ENCODE measurements at regions not wholly inside any gene's neighbourhood (a gene's known extent, or its start where the extent isn't known, plus 50 kb on each side); places are given as distances from the start of the nearest gene placed in this dataset.

DNA sequence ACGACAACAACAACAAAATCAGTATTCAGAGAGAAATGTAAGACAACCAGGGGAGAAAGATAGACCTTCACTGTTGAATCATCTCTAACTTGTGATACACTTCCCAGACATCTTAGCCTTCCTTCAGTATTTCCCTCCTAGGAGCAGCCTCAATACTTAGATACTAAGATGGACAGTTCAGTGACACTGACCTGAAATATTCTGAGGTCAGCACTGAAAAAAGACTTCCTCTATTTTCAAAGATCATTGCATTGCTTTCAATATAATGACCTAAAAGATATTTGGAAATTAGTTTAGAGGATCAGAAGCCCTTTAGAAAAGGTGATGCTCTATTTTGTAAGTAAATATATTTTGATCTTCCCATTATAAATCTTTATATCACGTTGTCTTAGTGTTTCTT lies 101.0 kb downstream of the MRPL39 start:
- no peak for TF ChIP-seq REST (IDR thresholded peaks at IDR 0.05; ENCODE audit: low read depth)
- TF ChIP-seq, protein P1, sequence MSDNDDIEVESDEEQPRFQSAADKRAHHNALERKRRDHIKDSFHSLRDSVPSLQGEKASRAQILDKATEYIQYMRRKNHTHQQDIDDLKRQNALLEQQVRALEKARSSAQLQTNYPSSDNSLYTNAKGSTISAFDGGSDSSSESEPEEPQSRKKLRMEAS (IDR thresholded peaks at IDR 0.05), result no peak
- TF ChIP-seq CREB1 (IDR thresholded peaks at IDR 0.05; ENCODE audit: low read depth), result no peak
- no peak for TF ChIP-seq FOXM1 (IDR thresholded peaks at IDR 0.05; ENCODE audit: borderline replicate concordance, low read depth)
- no peak for TF ChIP-seq RAD21 (IDR thresholded peaks at IDR 0.05; ENCODE audit: low read depth)
- TF ChIP-seq, protein P2, sequence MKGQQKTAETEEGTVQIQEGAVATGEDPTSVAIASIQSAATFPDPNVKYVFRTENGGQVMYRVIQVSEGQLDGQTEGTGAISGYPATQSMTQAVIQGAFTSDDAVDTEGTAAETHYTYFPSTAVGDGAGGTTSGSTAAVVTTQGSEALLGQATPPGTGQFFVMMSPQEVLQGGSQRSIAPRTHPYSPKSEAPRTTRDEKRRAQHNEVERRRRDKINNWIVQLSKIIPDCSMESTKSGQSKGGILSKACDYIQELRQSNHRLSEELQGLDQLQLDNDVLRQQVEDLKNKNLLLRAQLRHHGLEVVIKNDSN (IDR thresholded peaks at IDR 0.05), result no peak
- no peak for TF ChIP-seq YY1 (IDR thresholded peaks at IDR 0.05; ENCODE audit: low read depth)
